ENCODE measurements at regions not wholly inside any gene's neighbourhood (a gene's known extent, or its start where the extent isn't known, plus 50 kb on each side); places are given as distances from the start of the nearest gene placed in this dataset.

- no peak for ATAC-seq (ENCODE audit: low read depth)
- H3K4me1 Mint-ChIP-seq = no peaks in the 10 kb centered on the region
- no peak overlapping the region for H3K27ac Mint-ChIP-seq
- no peaks in the 10 kb centered on the region for H3K36me3 Mint-ChIP-seq (ENCODE audit: low read depth)
- ChIA-PET POLR2A (no interaction called here), CTCF (no interaction called here)
- H3K4me3 Mint-ChIP-seq = no peak overlapping the region
- no peaks in the 10 kb centered on the region for H3K27me3 Mint-ChIP-seq
- H3K9me3 Mint-ChIP-seq = peaks cover 13% of the 10 kb centered on the region
- TF ChIP-seq CTCF (IDR thresholded peaks at IDR 0.05) = no peak
- no peak for DNase-seq
- intact Hi-C loops (cut with micrococcal nuclease) = no loop called here
Observed at GRCh38 chrX:716136-716535, 85.5 kb downstream of the SHOX start.

GRCh38 chrX:714131-714530 lies 83.5 kb downstream of the SHOX start:
- ChIA-PET POLR2A (no interaction called here), CTCF (no interaction called here)
- Mint-ChIP-seq H3K9me3 (peaks cover 13% of the 10 kb centered on the region), H3K27me3 (no peaks in the 10 kb centered on the region), H3K36me3 (ENCODE audit: low read depth) (no peaks in the 10 kb centered on the region), H3K4me3 (no peak overlapping the region), H3K27ac (no peak overlapping the region), H3K4me1 (no peaks in the 10 kb centered on the region)
- DNase-seq = no peak
- no peak for ATAC-seq (ENCODE audit: low read depth)
- intact Hi-C loops (cut with micrococcal nuclease) = no loop called here
- TF ChIP-seq CTCF (IDR thresholded peaks at IDR 0.05) = no peak
